ENCODE measurements at regions not wholly inside any gene's neighbourhood (a gene's known extent, or its start where the extent isn't known, plus 50 kb on each side); places are given as distances from the start of the nearest gene placed in this dataset.
"Not testable (repeated sequence)": the region's sequence is repeated elsewhere in the genome, so short reads cannot be mapped to it uniquely, and the experiment has no call there.

GRCh38 chr3:125835562-125835961, 133.4 kb upstream of the ROPN1B start:
- intact Hi-C loops (cut with micrococcal nuclease); POLR2A ChIA-PET; H3K4me3 Mint-ChIP-seq (ENCODE audit: unreplicated experiment); H3K9me3 Mint-ChIP-seq (ENCODE audit: unreplicated experiment); BruUV-seq (replicated peaks); H3K27ac Mint-ChIP-seq (ENCODE audit: low read depth, unreplicated experiment); H3K36me3 Mint-ChIP-seq (ENCODE audit: insufficient read depth, unreplicated experiment); H3K27me3 Mint-ChIP-seq (ENCODE audit: insufficient read depth, unreplicated experiment); H3K4me1 Mint-ChIP-seq (ENCODE audit: insufficient read depth, unreplicated experiment); DNase-seq (ENCODE audit: unreplicated experiment): not testable (repeated sequence)
- CTCF ChIA-PET: interaction anchor here (0.6 kb wide), 1 partner anchor 616 kb away, joined by 3 read pairs; no protein-coding TSS in a partner anchor

DNA sequence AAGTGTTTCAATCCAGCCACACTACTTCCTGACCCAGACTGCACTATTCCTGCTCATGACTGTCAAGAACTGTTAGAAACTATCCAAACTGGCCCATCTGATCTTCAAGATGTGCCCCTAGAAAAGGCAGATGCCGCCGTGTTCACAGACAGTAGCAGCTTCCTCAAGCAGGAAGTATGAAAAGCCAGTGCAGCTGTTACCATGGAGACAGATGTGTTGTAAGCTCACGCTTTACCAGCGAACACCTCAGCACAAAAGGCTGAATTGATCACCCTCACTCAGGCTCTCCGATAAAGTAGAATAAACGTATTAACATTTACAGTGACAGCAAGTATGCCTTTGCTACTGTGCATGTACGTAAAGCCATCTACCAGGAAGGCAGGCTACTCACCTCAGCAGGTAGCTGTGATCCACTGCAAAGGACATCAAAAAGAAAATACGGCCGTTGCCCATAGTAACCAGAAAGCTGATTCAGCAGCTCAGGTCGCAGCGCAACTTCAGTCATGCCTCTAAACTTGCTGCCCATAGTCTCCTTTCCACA, 132.9 kb upstream of the ROPN1B start:
- POLR2A ChIA-PET; H3K4me1 Mint-ChIP-seq (ENCODE audit: insufficient read depth, unreplicated experiment); BruUV-seq (replicated peaks); H3K27me3 Mint-ChIP-seq (ENCODE audit: insufficient read depth, unreplicated experiment); H3K9me3 Mint-ChIP-seq (ENCODE audit: unreplicated experiment); H3K36me3 Mint-ChIP-seq (ENCODE audit: insufficient read depth, unreplicated experiment); intact Hi-C loops (cut with micrococcal nuclease); H3K27ac Mint-ChIP-seq (ENCODE audit: low read depth, unreplicated experiment); H3K4me3 Mint-ChIP-seq (ENCODE audit: unreplicated experiment); DNase-seq (ENCODE audit: unreplicated experiment): not testable (repeated sequence)
- CTCF ChIA-PET: interaction anchor here (0.6 kb wide), 1 partner anchor 617 kb away, joined by 3 read pairs; no protein-coding TSS in a partner anchor

GRCh38 chr3:125836786-125837185, 132.2 kb upstream of the ROPN1B start:
- H3K4me3 Mint-ChIP-seq (ENCODE audit: unreplicated experiment); H3K9me3 Mint-ChIP-seq (ENCODE audit: unreplicated experiment); H3K4me1 Mint-ChIP-seq (ENCODE audit: insufficient read depth, unreplicated experiment); intact Hi-C loops (cut with micrococcal nuclease); BruUV-seq (replicated peaks); CTCF ChIA-PET; POLR2A ChIA-PET; DNase-seq (ENCODE audit: unreplicated experiment); H3K27me3 Mint-ChIP-seq (ENCODE audit: insufficient read depth, unreplicated experiment); H3K36me3 Mint-ChIP-seq (ENCODE audit: insufficient read depth, unreplicated experiment); H3K27ac Mint-ChIP-seq (ENCODE audit: low read depth, unreplicated experiment): not testable (repeated sequence)

- not testable (repeated sequence) for BruUV-seq (replicated peaks); H3K27me3 Mint-ChIP-seq (ENCODE audit: insufficient read depth, unreplicated experiment); H3K27ac Mint-ChIP-seq (ENCODE audit: low read depth, unreplicated experiment)
Observed at GRCh38 chr3:125838857-125839256, 130.1 kb upstream of the ROPN1B start.

DNA sequence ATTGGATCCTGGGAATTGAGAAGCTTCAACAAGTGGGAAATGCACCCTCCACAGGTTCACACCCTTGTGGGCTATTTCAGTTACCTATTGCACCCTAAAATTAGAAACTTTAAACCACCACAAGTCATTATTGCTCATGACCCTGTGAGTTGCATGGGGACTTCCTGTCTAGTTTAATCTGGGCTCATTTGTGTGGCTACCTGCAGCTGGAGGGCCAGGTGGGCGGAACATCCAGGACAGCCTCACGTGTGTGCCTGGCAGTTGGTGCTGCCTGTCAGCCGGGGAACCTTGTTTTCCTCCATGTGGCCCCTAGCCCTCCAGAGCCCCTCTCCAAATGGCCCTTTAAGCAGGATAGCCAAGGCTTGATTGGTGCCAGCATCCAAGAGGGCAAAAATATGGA, 128.5 kb upstream of the ROPN1B start:
- H3K27me3 Mint-ChIP-seq (ENCODE audit: insufficient read depth, unreplicated experiment); H3K9me3 Mint-ChIP-seq (ENCODE audit: unreplicated experiment); H3K4me1 Mint-ChIP-seq (ENCODE audit: insufficient read depth, unreplicated experiment); CTCF ChIA-PET; POLR2A ChIA-PET; H3K27ac Mint-ChIP-seq (ENCODE audit: low read depth, unreplicated experiment); DNase-seq (ENCODE audit: unreplicated experiment); intact Hi-C loops (cut with micrococcal nuclease); H3K4me3 Mint-ChIP-seq (ENCODE audit: unreplicated experiment); H3K36me3 Mint-ChIP-seq (ENCODE audit: insufficient read depth, unreplicated experiment); BruUV-seq (replicated peaks): not testable (repeated sequence)

More at GRCh38 chr3:125838857-125839256, 130.1 kb upstream of the ROPN1B start:
- H3K4me3 Mint-ChIP-seq (ENCODE audit: unreplicated experiment); CTCF ChIA-PET; H3K36me3 Mint-ChIP-seq (ENCODE audit: insufficient read depth, unreplicated experiment); DNase-seq (ENCODE audit: unreplicated experiment); POLR2A ChIA-PET; intact Hi-C loops (cut with micrococcal nuclease); H3K9me3 Mint-ChIP-seq (ENCODE audit: unreplicated experiment); H3K4me1 Mint-ChIP-seq (ENCODE audit: insufficient read depth, unreplicated experiment): not testable (repeated sequence)

DNA sequence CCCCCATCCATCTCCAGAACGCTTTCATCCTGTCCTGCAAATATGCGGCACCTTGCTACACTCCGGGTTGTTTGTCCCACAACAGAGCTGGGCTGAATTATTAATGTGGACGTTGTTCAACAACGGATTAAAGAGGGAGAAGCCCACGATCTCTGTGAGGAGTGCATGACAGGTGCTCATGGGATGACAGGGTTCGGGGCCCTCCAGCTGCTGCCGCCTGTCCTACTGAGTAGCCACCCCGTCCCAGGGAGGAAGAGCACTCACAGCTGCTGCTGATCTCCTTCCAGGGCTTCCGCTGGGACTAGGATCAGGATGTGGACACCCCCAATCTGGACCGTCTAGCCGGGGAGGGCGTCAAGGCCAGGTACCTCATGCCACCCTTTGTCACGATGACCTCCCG, 121.0 kb upstream of the ROPN1B start:
- H3K27me3 Mint-ChIP-seq (ENCODE audit: insufficient read depth, unreplicated experiment); DNase-seq (ENCODE audit: unreplicated experiment); intact Hi-C loops (cut with micrococcal nuclease); H3K4me3 Mint-ChIP-seq (ENCODE audit: unreplicated experiment); H3K9me3 Mint-ChIP-seq (ENCODE audit: unreplicated experiment); CTCF ChIA-PET; H3K27ac Mint-ChIP-seq (ENCODE audit: low read depth, unreplicated experiment); POLR2A ChIA-PET; BruUV-seq (replicated peaks); H3K4me1 Mint-ChIP-seq (ENCODE audit: insufficient read depth, unreplicated experiment); H3K36me3 Mint-ChIP-seq (ENCODE audit: insufficient read depth, unreplicated experiment): not testable (repeated sequence)

- H3K27me3 Mint-ChIP-seq (ENCODE audit: insufficient read depth, unreplicated experiment); POLR2A ChIA-PET; intact Hi-C loops (cut with micrococcal nuclease): not testable (repeated sequence)
Observed at GRCh38 chr3:125855006-125855405, 114.0 kb upstream of the ROPN1B start.

More at GRCh38 chr3:125855006-125855405, 114.0 kb upstream of the ROPN1B start:
- H3K36me3 Mint-ChIP-seq (ENCODE audit: insufficient read depth, unreplicated experiment); H3K27ac Mint-ChIP-seq (ENCODE audit: low read depth, unreplicated experiment); BruUV-seq (replicated peaks); H3K4me3 Mint-ChIP-seq (ENCODE audit: unreplicated experiment); CTCF ChIA-PET; H3K9me3 Mint-ChIP-seq (ENCODE audit: unreplicated experiment); H3K4me1 Mint-ChIP-seq (ENCODE audit: insufficient read depth, unreplicated experiment); DNase-seq (ENCODE audit: unreplicated experiment): not testable (repeated sequence)
